Upper lobe of left lung (tissue), 4 donors: ENCODE measurements at regions not wholly inside any gene's neighbourhood (a gene's known extent, or its start where the extent isn't known, plus 50 kb on each side); places are given as distances from the start of the nearest gene placed in this dataset.

Experiments used
- CTCF ChIP-seq, 6 experiments: fragments of 450-650 bp in 4 of 6; fragments of 200-600 bp in 2 of 6; sonication (generic) in 2 of 6; IDR thresholded peaks; one replicate each; pipeline ENCODE4 v1.5.1; 2016 to 2019; ENCODE audit warnings: antibody characterized with exemption in 6 of 6
- POLR2A ChIP-seq, 4 donors: fragments of 450-650 bp; IDR thresholded peaks; one replicate each; pipeline ENCODE4 v1.5.1; 2016 to 2017; ENCODE audit warnings: antibody characterized with exemption in 4 of 4, mild to moderate bottlenecking in 2 of 4

- TF ChIP-seq CTCF (IDR thresholded peaks at IDR 0.05) (no peak), POLR2A (IDR thresholded peaks at IDR 0.05) (no peak)
These were observed 140.7 kb upstream of the WNT4 start for GRCh38 chr1:22283596-22283995.
